GM11168 (cell line): ENCODE measurements at regions not wholly inside any gene's neighbourhood (a gene's known extent, or its start where the extent isn't known, plus 50 kb on each side); places are given as distances from the start of the nearest gene placed in this dataset.

Experiments used
- in situ Hi-C: fragments of 300-500 bp; cut with MboI; formaldehyde crosslinking; loops from one replicate; pipeline ENCODE4 v1.12.0; 2022; ENCODE audit warnings: low sequenced_read_pairs; ENCODE audit not compliant: unreplicated experiment

- in situ Hi-C loops = no loop called here
Observed at GRCh38 chr1:38291336-38291735, 244.7 kb upstream of the POU3F1 start.

GRCh38 chr1:38289034-38289433 lies 242.4 kb upstream of the POU3F1 start:
- in situ Hi-C loops = no loop called here

- in situ Hi-C loops = no loop called here
Observed at GRCh38 chr1:38287547-38287946, 241.0 kb upstream of the POU3F1 start.

- in situ Hi-C loops = no loop called here
Observed at GRCh38 chr1:38287036-38287435, 240.4 kb upstream of the POU3F1 start.

GRCh38 chr1:38285807-38286530 lies 239.4 kb upstream of the POU3F1 start:
- in situ Hi-C loops = no loop called here

GRCh38 chr1:38284953-38285352 lies 238.4 kb upstream of the POU3F1 start:
- in situ Hi-C loops = no loop called here

GRCh38 chr1:38283696-38284470 lies 237.3 kb upstream of the POU3F1 start:
- in situ Hi-C loops = no loop called here

- in situ Hi-C loops = no loop called here
Observed at GRCh38 chr1:38279148-38279547, 232.6 kb upstream of the POU3F1 start.

GRCh38 chr1:38277646-38278045 lies 231.1 kb upstream of the POU3F1 start:
- in situ Hi-C loops = no loop called here

GRCh38 chr1:38275960-38276359 lies 229.4 kb upstream of the POU3F1 start:
- in situ Hi-C loops = no loop called here

- in situ Hi-C loops = no loop called here
Observed at GRCh38 chr1:38274974-38275373, 228.4 kb upstream of the POU3F1 start.

- in situ Hi-C loops = no loop called here
Observed at GRCh38 chr1:38273196-38273804, 226.7 kb upstream of the POU3F1 start.

GRCh38 chr1:38272515-38272914 lies 225.9 kb upstream of the POU3F1 start:
- in situ Hi-C loops = no loop called here

GRCh38 chr1:38270849-38271633 lies 224.4 kb upstream of the POU3F1 start:
- in situ Hi-C loops = no loop called here

- in situ Hi-C loops = no loop called here
Observed at GRCh38 chr1:38269923-38270848, 223.6 kb upstream of the POU3F1 start.

- in situ Hi-C loops = no loop called here
Observed at GRCh38 chr1:38268226-38268625, 221.6 kb upstream of the POU3F1 start.

GRCh38 chr1:38267037-38268036 lies 220.7 kb upstream of the POU3F1 start:
- in situ Hi-C loops = no loop called here

GRCh38 chr1:38266197-38266520 lies 219.6 kb upstream of the POU3F1 start:
- in situ Hi-C loops = no loop called here
